ENCODE measurements at regions not wholly inside any gene's neighbourhood (a gene's known extent, or its start where the extent isn't known, plus 50 kb on each side); places are given as distances from the start of the nearest gene placed in this dataset.
"Not testable (repeated sequence)": the region's sequence is repeated elsewhere in the genome, so short reads cannot be mapped to it uniquely, and the experiment has no call there.

DNA sequence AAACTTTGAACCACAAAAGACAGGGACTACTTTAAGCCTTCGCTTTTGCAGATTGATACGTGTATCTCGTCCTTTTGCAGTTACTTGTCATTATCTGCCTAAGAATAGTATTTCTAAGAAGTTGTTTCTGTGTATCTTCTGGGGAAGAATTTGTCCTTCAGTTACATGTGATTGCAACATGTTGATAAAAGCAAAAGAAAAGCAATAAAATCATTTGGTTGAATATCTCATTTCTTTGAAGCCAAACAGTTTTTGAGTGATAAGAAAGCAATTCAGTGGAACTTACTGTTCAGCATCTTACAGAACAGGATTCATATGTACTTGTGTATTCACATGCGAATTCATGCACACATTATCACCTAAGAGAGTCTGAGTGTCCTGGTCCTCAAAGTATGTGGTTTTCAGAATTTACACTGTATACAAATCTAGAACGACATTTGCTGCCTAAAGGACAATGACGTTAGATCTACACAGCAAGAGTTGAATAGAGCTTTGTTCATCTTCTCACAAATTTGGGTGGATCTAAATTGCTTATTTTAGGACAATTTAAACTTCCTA lies 66.7 kb upstream of the MRPS6 start:
- Mint-ChIP-seq H3K36me3 (ENCODE audit: insufficient read depth) (no peaks in the 10 kb centered on the region), H3K4me1 (ENCODE audit: low read depth in 2 of 2) (peaks cover 5 to 11% of the 10 kb centered on the region in 2 donors), H3K4me3 (no peak overlapping the region), H3K9me3 (peaks cover 0 to 1% of the 10 kb centered on the region in 2 donors), H3K27me3 (no peaks in the 10 kb centered on the region), H3K27ac (peak overlapping the region in 1 of 2 donors; percentile 39)
- no peak for ATAC-seq (replicated peaks)
- no peak for DNase-seq

DNA sequence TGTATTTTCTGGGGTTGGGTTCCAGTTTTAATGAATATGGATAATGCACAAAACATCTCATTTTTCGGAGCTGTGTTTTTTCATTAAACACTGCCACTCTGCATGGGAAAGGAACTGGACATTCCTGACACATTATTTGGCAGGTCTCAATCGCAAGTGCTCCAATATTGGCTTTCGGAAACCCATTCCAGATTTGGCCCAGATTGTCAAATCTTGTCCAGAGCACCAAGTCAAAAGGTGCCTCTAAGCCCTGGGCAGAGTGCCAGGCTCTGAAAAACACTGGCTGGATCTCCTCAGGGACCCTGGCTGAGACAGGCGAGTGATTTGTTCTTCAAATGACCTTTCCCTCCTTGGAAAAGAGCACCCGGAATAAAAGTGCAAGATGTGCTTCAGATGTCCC lies 68.4 kb upstream of the MRPS6 start:
- no peak for ATAC-seq (replicated peaks)
- DNase-seq, result no peak
- Mint-ChIP-seq H3K4me3 (no peak overlapping the region), H3K27ac (no peak overlapping the region), H3K27me3 (no peaks in the 10 kb centered on the region), H3K9me3 (no peaks in the 10 kb centered on the region), H3K36me3 (ENCODE audit: insufficient read depth) (no peaks in the 10 kb centered on the region), H3K4me1 (ENCODE audit: low read depth in 2 of 2) (peaks cover 5 to 14% of the 10 kb centered on the region in 2 donors)

DNA sequence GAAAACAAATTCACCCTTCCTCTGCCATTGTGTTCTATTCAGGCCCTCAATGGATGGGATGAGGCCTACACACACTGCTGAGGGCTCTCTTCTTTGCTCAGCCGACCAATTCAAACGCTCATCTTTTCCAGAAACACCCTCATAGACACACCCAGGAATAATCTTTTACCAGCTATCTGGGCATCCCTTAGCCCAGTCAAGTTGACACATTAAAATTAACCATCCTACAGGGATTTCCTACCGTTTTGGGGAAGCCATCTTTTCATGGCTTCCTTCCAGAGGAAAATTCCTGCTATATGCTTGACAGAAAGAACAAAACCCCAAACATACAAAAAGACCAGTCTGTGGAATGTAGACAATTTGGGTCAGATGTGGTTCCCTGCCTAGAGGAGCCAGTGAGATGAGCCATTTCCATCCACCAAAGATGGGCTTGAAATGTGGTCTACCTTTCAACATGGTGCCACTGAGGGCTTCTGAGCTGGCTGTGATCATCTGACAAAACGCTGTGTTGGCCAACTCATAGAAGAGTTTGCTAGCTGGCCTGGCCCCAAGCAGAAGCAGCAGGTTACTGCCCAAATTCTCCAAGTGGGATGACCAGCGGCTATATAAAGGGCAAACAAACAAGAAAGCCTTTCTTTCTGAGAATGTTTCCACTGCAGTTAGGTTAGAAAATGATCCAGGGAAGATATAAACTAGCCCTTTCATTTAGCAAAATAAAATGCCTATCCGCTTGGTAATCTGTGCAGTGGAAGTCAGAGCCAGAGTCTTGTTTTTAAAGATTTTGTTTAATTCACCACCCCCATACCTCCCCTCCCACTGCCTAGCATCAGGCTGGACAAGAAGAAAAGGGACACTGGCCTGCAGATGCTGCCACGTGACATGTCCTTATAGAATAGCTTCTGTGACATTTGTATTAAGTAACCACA lies 69.1 kb upstream of the MRPS6 start:
- H3K9me3 Mint-ChIP-seq, result no peaks in the 10 kb centered on the region
- no peak for DNase-seq
- peaks cover 6 to 14% of the 10 kb centered on the region in 2 donors for H3K4me1 Mint-ChIP-seq (ENCODE audit: low read depth in 2 of 2)
- no peak overlapping the region for H3K27ac Mint-ChIP-seq
- H3K27me3 Mint-ChIP-seq, result no peaks in the 10 kb centered on the region
- no peak overlapping the region for H3K4me3 Mint-ChIP-seq
- no peaks in the 10 kb centered on the region for H3K36me3 Mint-ChIP-seq (ENCODE audit: insufficient read depth)
- ATAC-seq (replicated peaks), result no peak

DNA sequence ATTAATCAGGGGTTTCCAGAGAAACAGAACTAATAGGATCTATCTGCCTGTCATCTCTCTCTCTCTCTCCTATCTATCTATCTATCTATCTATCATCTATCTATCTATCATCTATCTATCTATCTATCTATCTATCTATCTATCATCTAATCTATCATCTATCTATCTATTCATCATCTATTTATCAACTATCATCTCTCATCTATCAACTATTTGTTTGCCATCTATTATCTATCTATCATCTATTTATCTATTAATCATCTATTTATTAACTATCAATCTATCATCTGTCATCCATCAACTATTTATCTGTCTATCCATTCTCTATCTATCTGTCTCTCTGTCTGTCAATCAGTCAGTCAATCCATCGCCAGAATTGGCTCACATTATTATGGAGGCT lies 70.0 kb upstream of the MRPS6 start:
- Mint-ChIP-seq H3K4me3 (no peak overlapping the region), H3K27ac (no peak overlapping the region), H3K4me1 (ENCODE audit: low read depth in 2 of 2) (peaks cover 10 to 13% of the 10 kb centered on the region in 2 donors), H3K9me3 (no peaks in the 10 kb centered on the region), H3K36me3 (ENCODE audit: insufficient read depth) (no peaks in the 10 kb centered on the region), H3K27me3 (no peaks in the 10 kb centered on the region)
- DNase-seq (no peak), ATAC-seq (replicated peaks) (no peak)

DNA sequence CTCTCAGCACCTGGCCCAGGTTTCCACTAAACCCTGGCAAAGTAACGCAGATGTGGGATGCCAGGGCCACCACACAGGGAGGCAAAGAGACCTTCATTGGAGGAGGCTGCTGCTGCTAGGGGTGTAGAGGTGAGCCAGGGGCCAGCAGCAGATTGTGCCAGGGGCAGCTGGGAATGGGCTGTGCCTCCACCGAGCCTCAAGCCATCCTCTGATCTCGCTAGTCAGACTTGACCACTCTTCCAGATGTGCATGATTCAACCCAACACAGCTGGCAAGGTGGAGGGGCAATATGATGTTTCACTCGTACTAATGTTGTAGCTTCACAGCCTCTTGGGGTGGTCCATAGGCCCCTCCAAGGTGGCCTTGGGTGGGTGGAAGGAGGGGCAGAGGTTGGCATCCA lies 73.0 kb upstream of the MRPS6 start:
- Mint-ChIP-seq H3K4me1 (ENCODE audit: low read depth in 2 of 2) (peaks cover 14 to 17% of the 10 kb centered on the region in 2 donors), H3K4me3 (no peak overlapping the region), H3K9me3 (peaks cover 0 to 4% of the 10 kb centered on the region in 2 donors), H3K27me3 (no peaks in the 10 kb centered on the region), H3K36me3 (ENCODE audit: insufficient read depth) (peaks cover 3% of the 10 kb centered on the region), H3K27ac (peak overlapping the region in 1 of 2 donors; percentile 57)
- ATAC-seq (replicated peaks) (no peak), DNase-seq (no peak)

DNA sequence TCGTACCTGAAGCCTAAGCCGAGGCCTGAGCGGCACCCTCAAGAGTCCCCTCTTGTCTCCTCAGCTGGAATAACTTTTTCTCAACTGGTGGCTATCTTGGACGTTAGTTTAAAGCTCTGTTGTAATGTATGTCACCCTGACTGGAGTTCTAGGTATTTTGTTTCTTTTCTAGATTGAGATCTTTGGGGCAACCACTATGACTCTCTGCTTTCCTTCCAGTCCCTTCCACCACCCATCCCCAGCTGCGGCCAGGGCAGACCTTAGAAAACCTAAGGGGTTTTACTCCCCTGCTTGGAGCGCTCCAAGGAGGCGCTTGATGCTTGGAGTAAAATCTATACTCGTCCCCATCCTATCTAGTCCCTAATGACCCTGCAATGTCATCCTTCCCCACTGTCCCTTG lies 74.6 kb upstream of the MRPS6 start:
- Mint-ChIP-seq H3K27me3 (no peaks in the 10 kb centered on the region), H3K4me3 (no peak overlapping the region), H3K36me3 (ENCODE audit: insufficient read depth) (peaks cover 5% of the 10 kb centered on the region), H3K9me3 (peaks cover 0 to 4% of the 10 kb centered on the region in 2 donors), H3K27ac (peak overlapping the region in 1 of 2 donors; percentile 75), H3K4me1 (ENCODE audit: low read depth in 2 of 2) (peaks cover 18 to 19% of the 10 kb centered on the region in 2 donors)
- ATAC-seq (replicated peaks) (no peak), DNase-seq (no peak)

DNA sequence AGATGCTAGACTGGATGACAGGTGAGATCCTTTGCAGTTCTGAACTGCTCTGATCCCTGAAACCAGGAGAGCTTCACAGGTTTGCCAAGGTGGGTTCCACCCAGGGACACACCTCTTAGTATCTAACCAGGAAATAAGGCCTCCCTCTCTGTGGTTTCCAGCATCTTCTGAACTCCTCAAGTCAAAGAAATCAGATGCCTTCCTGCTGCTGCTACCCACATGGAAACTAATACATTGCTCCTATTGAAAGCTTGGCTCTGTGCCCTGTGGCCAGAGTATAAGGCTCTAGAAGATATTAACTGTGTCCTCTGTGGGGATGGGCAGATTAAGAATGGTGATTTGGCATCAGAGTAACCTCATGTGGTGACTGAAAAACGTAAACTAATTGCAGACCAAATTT lies 75.0 kb upstream of the MRPS6 start:
- H3K4me3 Mint-ChIP-seq, result no peak overlapping the region
- no peaks in the 10 kb centered on the region for H3K27me3 Mint-ChIP-seq
- H3K9me3 Mint-ChIP-seq, result peaks cover 0 to 4% of the 10 kb centered on the region in 2 donors
- peaks cover 19 to 21% of the 10 kb centered on the region in 2 donors for H3K4me1 Mint-ChIP-seq (ENCODE audit: low read depth in 2 of 2)
- peaks cover 6% of the 10 kb centered on the region for H3K36me3 Mint-ChIP-seq (ENCODE audit: insufficient read depth)
- DNase-seq (no peak), ATAC-seq (replicated peaks) (no peak)
- peak overlapping the region in 1 of 2 donors; percentile 75 for H3K27ac Mint-ChIP-seq

DNA sequence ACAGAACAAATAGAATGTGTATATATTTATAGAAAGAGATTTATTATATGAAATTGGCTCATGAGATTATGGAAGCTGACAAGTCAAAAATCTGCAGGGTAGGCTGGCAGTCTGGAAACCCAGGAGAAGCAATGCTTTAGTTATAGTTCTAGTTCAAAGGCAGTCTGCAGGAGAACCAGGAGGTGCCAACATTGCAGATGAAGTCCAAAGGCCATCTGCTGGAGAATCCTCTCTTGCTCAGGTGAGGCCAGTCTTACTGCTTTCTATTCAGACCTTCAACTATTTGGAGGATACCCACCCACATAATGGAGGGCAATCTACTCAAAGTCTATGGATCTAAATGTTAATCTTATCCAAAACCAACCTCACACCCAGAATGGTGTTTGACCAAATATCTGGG lies 75.9 kb upstream of the MRPS6 start:
- Mint-ChIP-seq H3K27me3 (no peaks in the 10 kb centered on the region), H3K36me3 (ENCODE audit: insufficient read depth) (peaks cover 6% of the 10 kb centered on the region), H3K4me1 (ENCODE audit: low read depth in 2 of 2) (peaks cover 19 to 21% of the 10 kb centered on the region in 2 donors), H3K4me3 (no peak overlapping the region), H3K27ac (no peak overlapping the region), H3K9me3 (peaks cover 0 to 4% of the 10 kb centered on the region in 2 donors)
- no peak for DNase-seq
- ATAC-seq (replicated peaks), result no peak

DNA sequence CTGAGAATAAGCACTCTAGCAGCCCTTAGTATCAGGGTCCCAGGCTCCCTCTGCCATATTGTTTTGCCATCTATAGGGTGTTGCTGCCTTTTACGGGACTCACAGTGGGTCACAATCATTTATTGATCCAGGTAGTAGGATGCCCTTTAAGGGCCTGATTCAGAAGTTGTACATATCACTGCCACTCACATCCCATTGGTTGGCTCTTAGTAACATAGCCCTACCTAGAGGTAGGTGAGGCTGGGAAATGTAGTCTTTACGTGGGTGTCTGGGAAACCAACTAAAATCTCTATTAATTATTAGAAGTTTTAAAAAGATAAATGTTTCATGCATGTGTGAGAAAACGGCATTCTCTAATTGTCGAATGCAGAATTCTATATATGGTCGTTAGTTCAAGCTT lies 78.8 kb upstream of the ATP5PO start:
- peaks cover 15 to 17% of the 10 kb centered on the region in 2 donors for H3K4me1 Mint-ChIP-seq (ENCODE audit: low read depth in 2 of 2)
- DNase-seq, result no peak
- H3K27ac Mint-ChIP-seq, result peak overlapping the region; percentile 64 to 69
- no peak for ATAC-seq (replicated peaks)
- peaks cover 0 to 11% of the 10 kb centered on the region in 2 donors for H3K27me3 Mint-ChIP-seq
- H3K36me3 Mint-ChIP-seq (ENCODE audit: insufficient read depth), result peaks cover 6% of the 10 kb centered on the region
- no peak overlapping the region for H3K4me3 Mint-ChIP-seq
- peaks cover 0 to 6% of the 10 kb centered on the region in 2 donors for H3K9me3 Mint-ChIP-seq

DNA sequence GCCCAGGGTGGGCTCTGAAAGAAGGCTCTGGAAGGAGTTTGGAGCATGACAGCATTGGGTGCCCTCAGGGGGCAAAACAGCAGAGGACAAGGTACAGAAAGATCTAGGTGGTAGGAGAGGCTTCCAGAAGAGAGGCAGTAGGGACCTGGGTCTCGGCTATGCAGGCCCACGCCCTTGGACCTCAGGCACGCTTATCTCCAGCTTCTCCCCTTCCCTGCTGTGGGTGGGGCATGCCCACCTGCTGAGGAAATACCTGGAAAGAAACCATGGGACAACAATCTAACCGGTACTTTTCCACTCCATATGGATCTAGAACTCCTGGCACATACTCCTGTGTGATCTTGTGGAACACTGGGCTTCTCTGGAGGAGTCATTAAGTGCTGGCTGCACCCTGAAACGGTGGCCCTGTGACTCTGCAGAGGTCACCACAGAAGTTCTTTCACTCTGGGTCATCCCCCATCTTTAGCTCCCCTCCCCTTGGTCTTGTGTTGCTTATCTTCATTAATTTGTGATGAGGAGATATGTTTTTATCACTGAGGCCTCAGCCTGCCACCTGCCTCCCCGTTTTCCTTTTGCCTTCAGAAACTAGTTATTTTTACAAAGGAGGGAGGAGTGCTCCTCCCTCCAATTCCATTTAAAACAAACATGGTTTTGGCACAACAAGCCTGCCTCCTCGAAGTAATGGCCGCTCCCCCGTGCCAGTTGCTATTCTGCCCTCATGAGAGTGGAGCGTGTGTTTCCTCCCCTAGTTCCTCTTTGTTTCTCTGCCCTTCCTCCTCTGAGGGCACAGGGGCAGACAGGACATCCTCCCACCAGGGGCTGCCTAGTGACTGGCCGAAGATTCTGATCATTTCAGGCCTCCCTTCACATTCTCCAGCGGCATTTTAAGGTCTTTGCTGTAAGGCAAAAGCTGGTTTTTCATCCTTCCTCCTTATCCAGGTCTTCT lies 78.0 kb upstream of the ATP5PO start:
- Mint-ChIP-seq H3K4me3 (no peak overlapping the region), H3K4me1 (ENCODE audit: low read depth in 2 of 2) (peaks cover 9 to 10% of the 10 kb centered on the region in 2 donors), H3K27ac (peak overlapping the region; percentile 64 to 69), H3K36me3 (ENCODE audit: insufficient read depth) (peaks cover 6% of the 10 kb centered on the region), H3K27me3 (peaks cover 0 to 11% of the 10 kb centered on the region in 2 donors), H3K9me3 (peaks cover 0 to 6% of the 10 kb centered on the region in 2 donors)
- no peak for ATAC-seq (replicated peaks)
- no peak for DNase-seq

DNA sequence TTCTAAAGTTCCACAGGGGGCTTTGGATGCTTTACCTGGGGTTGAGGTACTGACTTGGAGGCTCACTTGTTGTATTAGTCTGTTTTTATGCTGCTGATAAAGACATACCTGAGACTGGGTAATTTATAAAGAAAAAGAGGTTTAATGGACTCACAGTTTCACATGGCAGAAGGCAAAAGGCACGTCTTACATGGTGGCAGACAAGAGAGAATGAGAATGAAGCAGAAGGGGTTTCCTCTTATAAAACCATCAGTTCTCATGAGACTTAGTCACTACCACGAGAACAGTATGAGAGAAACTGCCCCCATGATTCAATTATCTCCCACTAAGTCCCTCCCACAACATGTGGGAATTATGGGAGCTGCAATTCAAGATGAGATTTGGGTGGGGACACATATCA lies 76.8 kb upstream of the ATP5PO start:
- H3K9me3 Mint-ChIP-seq; ATAC-seq (replicated peaks); H3K4me1 Mint-ChIP-seq (ENCODE audit: low read depth in 2 of 2); DNase-seq; H3K4me3 Mint-ChIP-seq; H3K36me3 Mint-ChIP-seq (ENCODE audit: insufficient read depth); H3K27ac Mint-ChIP-seq: not testable (repeated sequence)
- H3K27me3 Mint-ChIP-seq, result peaks cover 0 to 11% of the 10 kb centered on the region in 2 donors

DNA sequence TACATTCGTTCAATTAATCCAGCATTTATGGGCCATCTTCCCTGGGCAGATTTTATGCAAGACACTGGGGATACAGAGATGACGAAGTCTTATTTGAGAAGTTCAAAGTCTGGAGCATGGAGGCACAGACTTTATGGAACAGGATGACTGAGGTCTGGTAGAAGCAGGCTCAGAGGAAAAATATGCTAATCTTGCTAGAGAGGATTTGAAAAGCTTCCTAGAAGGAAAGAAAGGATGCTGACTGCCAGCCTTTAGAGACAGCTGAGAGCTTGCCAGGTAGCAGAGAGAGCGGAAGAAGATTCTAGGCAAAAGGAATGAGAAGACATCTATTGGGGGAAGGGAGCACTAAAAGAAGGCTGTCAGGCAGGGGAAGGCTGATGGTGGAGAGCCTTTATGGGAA lies 75.5 kb upstream of the ATP5PO start:
- Mint-ChIP-seq H3K4me3 (no peak overlapping the region), H3K9me3 (peaks cover 0 to 2% of the 10 kb centered on the region in 2 donors), H3K27ac (peak overlapping the region in 1 of 2 donors; percentile 85), H3K4me1 (ENCODE audit: low read depth in 2 of 2) (peaks cover 10 to 12% of the 10 kb centered on the region in 2 donors), H3K27me3 (peaks cover 0 to 11% of the 10 kb centered on the region in 2 donors), H3K36me3 (ENCODE audit: insufficient read depth) (peaks cover 3% of the 10 kb centered on the region)
- DNase-seq (no peak), ATAC-seq (replicated peaks) (no peak)

DNA sequence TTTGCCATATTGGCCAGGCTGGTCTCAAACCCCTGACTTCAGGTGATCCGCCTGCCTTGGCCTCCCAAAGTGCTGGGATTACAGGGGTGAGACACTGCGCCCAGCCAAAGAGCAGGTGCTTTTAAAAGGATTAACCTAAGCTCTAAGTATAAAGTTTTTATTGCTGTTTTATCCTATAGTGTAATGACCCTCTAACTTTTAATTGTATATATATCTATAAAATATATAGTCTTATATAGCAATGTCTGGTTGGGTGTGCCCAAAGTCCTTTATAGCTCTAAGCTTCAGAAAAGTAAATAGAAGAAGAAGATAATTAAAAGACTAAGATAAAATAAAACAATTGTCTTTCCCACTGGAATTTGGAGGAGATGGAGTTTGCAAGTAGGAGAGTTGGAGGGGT lies 73.8 kb upstream of the ATP5PO start:
- no peak overlapping the region for H3K4me3 Mint-ChIP-seq
- H3K36me3 Mint-ChIP-seq (ENCODE audit: insufficient read depth), result peaks cover 7% of the 10 kb centered on the region
- peaks cover 2 to 8% of the 10 kb centered on the region in 2 donors for H3K9me3 Mint-ChIP-seq
- no peak overlapping the region for H3K27ac Mint-ChIP-seq
- ATAC-seq (replicated peaks) (no peak), DNase-seq (no peak)
- H3K4me1 Mint-ChIP-seq (ENCODE audit: low read depth in 2 of 2), result peaks cover 19 to 29% of the 10 kb centered on the region in 2 donors
- H3K27me3 Mint-ChIP-seq, result peaks cover 0 to 11% of the 10 kb centered on the region in 2 donors
